ENCODE measurements at regions not wholly inside any gene's neighbourhood (a gene's known extent, or its start where the extent isn't known, plus 50 kb on each side); places are given as distances from the start of the nearest gene placed in this dataset.
"Not testable (repeated sequence)": the region's sequence is repeated elsewhere in the genome, so short reads cannot be mapped to it uniquely, and the experiment has no call there.

DNA sequence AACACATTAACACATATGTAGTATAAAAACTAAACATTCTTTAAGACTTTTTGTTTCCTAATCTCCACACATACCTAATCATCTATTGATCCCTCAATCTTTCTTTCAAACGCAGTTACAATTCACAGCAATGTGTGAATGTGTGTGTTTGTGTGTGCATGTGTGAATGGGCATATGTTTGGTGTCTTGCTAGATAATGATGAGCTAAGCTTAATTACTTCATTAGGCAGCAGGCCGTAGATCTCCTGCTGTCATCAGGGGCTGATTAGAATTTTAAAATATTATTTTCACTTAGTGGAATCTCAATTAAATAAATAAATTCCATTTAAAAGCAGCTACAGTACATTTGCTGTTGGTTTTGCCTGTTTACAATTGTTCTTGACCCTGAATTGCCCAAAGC lies 187.8 kb upstream of the LHX8 start:
- DNase-seq: no peak

DNA sequence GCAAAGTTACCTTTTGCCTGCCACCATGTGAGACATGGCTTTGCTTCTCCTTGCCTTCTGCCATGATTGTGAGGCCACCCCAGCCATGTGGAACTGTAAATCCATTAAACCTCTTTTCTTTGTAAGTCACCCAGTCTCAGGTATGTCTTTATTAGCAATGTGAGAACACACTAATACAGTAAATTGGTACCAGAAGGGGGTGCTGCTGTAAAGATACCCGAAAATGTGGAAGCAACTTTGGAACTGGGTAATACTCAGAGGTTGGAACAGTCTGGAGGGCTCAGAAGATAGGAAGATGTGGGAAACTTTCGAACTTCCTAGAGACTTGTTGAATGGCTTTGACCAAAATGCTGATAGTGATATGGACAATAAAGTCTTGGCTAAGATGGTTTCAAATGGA lies 184.8 kb upstream of the LHX8 start:
- DNase-seq: not testable (repeated sequence)

DNA sequence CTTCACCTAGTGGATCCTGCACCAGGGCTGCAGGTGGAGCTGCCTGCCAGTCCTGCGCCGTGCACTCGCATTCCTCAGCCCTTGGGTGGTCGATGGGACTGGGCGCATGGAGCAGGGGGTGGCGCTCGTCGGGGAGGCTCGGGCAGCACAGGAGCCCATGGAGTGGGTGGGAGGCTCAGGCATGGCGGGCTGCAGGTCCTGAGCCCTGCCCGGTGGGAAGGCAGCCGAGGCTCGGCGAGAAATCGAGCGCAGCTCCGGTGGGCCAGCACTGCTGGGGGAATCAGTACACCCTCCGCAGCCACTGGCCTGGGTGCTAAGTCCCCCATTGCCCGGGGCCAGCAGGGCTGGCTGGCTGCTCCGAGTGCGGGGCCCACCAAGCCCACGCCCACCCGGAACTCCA lies 182.2 kb upstream of the LHX8 start:
- not testable (repeated sequence) for DNase-seq

DNA sequence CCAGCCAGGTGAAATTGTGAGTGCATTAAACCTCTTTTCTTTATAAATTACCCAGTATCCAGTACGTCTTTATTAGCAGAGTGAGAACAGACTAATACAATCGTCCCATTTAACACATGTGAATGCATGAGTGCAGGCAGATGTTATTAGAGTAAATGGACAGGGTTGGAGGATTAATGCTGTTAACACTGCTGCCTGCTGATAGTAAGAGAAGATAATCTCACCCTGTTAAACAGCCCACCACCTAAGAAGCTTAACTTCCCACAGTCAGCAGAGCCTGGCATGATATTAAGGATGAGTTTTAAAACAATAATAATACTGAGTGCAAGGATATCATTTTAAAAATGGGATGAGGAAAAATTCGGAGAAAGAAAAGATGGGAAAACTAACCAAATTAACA lies 181.4 kb upstream of the LHX8 start:
- no peak for DNase-seq

DNA sequence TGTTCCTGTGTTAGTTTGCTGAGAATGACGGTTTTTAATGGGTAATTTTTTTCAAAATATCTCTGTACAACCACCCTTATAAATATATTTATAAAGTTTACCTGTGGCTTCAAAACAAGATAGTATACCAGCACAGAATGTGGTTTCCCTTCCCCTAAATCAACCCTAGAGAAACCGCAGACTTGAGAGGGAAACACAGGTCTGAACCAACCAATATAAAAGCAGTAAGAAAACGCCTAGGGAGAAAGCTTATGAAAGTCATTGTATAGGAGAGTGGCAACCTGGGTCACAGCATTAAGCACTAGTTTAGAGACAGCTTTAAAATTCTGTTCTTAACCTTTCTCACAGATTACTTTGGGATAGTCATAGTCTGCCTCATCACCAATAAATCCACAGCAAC lies 180.6 kb upstream of the LHX8 start:
- no peak for DNase-seq

DNA sequence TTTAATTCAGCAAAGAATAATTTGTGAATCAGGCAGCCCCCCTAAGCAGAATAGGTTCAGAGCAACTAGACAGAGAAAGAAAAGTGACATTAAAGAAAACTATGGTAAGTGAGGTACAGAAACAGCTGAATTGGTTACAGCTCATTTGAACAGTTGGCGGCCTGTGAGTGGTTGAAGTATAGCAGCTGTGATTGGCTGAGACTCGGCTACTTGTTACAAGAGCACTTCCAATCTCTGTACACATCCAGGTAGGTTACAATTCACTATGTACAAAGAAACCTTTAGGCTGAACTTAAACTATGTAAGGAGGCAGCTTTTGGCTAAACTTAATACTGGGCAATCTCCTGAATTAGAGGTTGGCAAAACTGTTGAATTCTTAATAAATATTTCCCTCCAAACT lies 171.1 kb upstream of the LHX8 start:
- no peak for DNase-seq

DNA sequence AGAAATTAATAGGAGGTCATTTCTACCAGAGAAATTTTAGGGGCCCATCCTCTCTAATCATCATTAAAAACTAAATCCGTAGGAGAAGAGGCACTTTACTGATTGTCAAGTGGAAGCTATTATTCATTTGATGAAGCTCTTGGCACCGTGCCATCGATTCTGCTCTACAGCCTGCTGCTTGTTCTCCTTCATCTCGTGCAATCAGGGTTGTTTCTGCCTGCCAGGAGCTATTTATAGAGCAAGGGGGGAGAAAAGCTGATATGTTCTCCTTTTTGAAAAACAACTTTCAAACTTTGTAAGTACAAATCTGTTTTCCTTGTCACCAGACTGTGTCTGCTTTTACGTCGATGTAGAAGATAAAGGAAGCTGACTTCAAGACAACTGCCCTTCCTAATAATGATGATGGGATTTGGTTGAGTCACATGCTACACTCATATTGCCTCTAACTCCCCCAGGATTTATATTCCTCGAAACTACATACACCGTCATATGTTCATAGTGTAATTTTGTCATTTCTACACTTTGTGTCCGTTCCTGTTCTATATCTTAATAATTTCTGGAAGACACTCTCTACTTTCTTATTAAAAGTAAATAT lies 169.6 kb upstream of the LHX8 start:
- DNase-seq: peak; percentile 57

DNA sequence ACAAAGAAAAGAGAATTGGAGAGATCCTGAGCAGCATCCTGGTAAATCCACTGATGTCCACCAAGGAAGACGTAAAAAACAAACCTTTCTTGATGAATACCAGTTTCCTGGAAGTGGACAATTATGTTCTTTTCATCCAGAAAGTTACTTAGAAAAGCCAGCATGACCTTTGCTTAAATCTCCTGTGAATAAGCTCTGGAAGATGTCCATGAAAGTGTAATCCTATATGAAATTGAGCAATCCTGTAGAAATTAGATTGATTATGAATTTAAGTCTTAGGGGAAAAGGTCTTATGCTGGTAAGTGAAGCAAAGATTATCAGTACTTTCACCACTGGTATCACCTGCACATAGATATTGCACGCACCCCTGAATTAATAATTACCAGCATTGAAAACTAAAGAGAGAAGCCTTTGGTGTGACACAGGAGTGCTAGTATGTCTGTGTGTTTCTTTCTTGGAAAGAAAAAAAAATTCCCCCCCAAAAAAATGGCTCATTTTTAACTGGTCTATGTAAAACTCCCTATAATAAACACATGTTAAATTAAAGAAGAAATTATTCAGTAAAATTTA lies 164.5 kb upstream of the LHX8 start:
- no peak for DNase-seq

DNA sequence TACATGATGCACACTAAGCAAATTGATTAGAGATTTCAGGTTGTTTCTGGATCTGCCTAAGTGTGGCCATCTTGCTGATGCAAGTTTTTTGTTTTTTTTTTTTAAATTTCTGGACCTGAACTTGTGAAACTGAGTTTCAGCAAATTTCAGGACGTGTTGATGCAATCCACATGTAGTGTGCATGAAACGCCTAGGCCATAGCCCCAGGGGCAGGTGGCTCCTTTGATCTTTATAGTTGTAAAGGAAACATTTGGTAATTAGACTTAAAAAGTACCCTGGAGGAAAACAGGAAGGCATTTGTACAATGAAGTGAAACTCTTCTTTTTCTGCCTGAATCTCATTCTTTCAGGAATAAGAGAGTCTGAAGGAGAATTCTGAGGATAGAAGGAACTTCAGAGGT lies 162.2 kb upstream of the LHX8 start:
- no peak for DNase-seq

DNA sequence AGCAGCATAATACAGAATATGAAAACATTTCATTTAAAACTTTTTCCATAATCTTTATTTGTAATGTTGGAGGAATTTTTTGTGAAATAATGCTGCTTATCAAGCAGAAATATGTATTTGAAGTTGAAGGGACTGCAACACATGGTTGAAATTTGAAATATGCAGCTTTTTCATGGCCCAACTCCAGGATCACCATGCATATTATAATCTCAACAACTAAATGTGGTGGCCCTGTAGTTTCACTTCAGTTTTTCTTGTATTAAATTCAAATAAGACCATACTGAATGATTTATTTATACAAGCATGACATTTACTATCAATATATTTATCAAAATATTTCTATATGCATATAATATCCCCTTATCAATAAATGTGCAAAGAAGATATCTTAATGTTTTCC lies 157.7 kb upstream of the LHX8 start:
- no peak for DNase-seq

DNA sequence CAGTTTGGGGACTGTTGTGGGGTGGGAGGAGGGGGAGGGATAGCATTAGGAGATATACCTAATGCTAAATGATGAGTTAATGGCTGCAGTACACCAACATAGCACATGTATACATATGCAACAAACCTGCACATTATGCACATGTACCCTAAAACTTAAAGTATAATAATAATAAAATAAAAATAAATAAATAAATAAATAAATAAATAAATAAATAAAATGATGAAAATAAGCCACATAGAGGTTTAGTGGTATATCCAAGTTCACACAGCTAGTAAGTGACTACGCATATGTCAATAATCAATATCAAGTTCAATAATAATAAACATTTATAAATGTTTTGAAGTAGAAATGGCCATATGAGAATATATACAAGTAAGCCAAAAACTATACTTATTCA lies 141.7 kb upstream of the LHX8 start:
- not testable (repeated sequence) for DNase-seq

DNA sequence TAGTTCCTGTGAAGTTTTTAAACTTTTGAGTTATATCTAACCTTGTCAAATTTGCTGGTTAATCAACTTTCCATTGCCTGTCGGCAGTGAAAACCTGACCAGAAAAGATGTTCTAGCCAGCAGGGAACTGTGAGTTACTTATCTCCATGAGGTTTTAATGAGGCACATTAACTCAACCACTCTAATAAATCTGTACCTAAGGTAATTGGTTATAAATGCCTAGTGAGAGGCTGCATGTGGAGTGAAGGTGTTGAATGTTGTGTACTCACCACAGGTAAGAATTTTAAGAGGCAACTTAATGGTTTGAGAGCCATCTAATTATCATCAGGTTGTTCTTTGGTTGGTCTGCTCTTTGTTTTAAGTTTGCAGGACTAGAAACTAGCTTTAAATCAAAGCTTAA lies 138.4 kb upstream of the LHX8 start:
- DNase-seq: no peak

DNA sequence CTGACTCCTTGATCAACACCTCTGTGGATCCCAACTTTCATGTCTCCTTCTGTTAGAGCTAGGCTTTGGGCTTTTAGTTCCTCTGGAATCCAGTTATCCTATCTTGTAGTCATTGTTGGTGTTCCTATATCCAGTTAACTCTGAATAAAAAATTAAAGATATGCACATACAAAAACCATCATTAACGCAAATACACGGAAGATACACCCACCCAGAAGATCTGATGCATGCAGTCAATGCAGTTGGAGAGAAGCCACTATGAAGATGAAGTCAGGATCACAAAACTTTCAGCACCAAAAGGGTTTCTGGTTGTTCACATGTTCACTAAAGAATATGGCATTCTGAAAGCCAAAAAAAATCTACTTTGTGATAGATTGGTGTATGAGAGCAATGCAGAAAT lies 123.6 kb upstream of the LHX8 start:
- no peak for DNase-seq

DNA sequence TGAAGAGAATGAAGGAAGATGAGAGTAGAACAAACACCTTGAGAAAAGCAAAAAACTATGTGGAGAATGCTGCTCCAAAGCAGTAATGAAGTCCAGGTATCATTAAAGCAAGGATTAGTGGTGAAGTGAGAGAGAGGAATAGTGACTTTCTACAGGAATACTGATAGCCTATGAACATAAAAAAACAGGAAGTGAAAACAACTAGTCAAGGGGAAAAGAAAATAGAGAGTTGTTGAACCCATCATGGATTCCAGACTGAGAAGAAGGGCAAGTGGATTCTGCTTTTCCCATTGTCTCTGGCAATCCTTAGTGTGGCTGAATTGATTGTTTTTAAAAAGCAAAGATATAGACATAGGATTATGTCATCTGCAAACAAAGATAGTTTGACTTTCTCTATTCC lies 119.9 kb upstream of the LHX8 start:
- DNase-seq: no peak

DNA sequence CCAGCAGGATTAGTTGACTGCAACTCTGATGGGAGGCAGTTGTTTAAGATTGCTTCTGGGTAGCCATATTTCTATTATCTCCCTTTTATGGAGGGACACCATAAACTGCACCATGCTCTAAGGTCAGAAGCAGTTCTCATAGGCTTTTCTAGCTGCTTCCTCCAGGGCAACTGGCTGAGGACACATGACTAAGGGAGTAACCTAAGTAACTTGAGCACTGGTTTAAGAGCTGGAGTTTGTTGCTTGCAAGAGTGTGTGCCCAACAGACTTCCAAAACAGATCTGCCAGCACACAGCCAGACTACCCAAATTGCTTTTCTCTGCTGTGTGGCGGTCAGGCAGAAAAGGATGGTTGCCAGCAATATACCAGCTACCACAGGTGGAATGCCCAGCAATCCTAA lies 111.2 kb upstream of the LHX8 start:
- DNase-seq: no peak

DNA sequence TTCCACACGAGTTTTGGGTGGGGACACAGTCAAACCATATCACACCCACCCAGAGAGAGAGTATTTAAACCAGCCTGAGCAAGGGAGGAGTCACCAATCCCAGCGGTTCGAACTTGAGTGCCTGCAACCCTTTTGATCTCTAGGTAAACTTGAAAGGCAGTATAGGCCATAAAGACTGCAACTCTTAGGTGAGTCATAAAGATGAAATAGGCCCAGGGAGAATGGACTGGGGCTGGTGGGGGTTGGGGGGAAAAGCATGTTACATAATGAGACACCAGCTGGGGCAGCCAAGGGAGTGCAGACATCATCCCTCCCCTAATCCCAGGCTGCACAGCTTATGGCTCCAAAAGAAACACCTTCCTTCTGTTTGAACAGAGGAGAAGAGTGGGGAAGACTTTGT lies 99.8 kb upstream of the LHX8 start:
- no peak for DNase-seq

DNA sequence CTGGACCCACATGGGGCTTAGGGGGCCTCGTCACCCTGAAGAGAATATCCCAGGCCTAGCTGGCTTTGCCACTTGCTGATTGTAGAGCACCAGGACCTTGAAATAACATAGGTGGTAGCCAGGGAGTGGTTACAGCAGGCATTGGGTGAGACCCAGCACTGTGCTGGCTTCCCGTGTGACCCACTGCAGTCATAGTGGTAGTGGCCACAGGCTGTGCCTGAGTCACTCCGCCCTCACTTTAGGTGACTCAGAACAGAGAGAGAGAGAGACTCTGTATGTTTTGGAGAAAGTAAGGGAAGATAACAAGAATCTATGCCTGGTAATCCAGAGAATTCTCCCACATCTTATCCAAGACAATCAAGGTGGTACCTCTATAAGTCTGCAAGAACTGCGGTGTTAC lies 98.7 kb upstream of the LHX8 start:
- no peak for DNase-seq

DNA sequence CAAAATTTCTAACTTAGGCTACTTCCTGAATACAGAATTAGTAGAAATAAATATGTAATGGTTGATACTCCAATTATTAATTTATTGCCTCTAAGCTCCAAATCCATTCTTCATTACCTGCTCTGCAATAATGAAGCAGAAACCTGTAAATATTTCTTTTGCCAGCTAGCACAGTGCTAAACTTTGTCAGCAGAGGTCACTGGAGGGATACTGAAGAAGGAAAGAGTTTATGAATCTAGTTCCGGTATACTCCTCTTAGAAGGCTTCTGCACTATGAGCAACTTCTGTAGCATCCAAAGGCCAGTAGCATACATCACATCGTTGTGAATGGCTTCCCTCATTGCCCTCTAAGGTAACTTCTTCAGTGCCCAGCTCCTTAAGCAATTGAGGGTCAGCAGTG lies 81.0 kb upstream of the LHX8 start:
- DNase-seq: no peak

DNA sequence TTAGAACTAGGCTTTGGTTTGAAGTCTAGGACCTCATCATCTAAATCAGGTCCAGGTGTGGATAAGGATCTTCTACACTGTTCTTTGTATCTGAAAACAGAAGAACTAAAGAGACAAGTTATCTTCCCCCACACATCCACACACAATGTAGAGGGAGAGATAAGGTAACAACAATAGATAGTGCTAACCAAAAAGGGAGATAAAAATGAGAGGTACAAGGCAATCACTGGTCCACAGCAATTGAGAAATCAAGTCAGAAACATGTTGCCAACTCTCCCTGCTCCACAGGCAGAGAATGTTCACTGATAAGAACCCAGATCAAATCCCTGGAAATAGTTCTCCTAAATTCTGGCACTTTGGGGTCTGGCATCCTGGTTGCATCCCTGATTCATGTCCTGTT lies 75.8 kb upstream of the LHX8 start:
- DNase-seq: no peak

DNA sequence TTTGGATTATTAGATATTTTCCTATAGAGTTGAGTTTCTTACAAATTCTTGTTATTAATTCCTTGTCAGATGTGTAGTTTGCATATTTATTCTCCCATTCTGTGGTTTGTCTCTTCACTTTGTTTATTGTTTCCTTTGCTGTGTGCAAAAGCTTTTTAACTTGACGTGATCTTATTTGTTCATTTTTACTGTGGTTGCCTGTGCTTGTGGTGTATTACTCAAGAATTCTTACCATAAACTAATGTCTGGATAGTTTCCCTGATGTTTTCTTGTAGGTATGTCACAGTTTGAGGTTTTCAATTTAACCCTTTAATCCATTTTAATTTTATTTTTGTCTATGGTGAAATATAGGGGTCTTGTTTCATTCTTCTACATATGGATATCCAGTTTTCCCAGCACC lies 72.1 kb upstream of the LHX8 start:
- no peak for DNase-seq

DNA sequence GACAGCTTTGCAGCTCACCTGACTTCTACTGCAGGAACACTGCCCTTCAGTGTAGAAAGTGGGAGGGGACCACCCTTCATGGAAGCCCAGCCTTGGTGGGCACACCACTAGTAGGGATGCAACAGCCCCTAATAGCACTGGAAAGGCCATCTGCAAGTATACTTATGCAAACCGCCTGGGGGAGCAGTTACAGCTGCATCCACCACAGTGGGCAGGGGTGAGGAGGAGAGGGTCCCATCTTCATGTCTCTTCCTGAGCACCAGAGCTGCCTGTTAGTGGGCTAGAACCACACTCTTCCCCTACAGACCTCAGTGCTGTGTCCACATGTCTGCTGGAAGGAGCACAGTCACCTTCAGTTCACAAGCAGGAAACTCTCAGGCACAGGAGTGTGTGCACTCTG lies 66.2 kb upstream of the LHX8 start:
- DNase-seq: no peak

DNA sequence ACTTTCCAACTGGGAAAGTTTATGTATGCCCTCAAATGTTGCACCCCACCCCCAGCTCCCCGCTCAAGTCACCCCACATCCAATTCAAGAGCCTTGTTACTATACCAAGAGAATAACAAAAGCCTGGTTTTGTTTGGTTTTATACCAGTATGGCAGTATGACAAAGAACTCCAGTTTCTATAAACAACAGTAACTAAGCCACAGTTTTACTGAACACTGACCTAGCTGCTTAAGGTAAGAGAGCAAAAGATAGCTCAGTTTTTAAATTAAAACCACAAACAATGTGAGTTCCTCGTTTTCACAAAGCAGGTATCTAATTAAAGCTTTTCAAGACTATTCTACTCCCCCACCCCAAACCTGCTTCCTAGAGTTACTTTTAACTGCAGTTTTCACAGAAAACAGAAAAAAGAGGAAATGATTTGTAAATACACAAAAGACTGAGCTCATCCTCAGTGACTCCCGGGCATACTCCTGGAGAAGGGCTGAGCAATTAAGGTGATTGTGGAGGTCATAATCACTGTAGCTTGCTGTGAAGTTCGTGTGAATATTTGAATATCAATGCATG lies 59.3 kb upstream of the LHX8 start:
- DNase-seq: no peak

DNA sequence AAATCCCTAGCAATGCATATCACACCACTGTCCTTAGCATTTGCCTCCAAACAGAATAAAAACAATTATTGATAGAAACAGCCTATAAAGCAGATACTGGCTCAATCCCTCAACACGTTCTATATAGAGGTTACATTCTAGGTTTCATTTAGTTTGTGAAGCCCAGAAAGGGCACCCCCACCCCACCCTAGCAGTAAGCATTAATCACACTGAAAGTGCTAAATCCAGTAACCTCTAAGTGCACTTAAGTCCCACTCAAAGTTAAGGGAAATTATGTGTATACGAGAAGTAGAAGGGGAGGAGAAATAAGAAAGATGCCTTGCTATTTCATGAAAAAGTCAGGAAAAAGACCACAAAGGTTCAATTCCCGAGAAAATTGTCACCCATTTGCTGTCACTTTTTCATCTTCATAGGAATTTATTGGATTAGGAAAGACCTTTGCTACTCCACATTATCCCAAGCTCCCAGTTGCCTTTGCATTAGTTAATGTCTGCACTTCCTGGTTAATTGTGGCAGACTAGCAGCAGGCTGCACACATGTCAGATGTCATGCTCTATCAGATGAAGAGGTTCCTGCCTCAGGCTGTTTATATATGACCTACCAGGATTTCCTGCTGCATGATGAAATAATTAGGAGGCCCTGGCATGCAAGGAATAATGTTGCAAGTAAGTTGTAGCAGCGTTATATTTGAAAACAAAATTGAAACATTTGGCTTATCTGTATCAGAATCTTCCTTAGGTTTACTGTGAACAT lies 54.5 kb upstream of the LHX8 start:
- no peak for DNase-seq

DNA sequence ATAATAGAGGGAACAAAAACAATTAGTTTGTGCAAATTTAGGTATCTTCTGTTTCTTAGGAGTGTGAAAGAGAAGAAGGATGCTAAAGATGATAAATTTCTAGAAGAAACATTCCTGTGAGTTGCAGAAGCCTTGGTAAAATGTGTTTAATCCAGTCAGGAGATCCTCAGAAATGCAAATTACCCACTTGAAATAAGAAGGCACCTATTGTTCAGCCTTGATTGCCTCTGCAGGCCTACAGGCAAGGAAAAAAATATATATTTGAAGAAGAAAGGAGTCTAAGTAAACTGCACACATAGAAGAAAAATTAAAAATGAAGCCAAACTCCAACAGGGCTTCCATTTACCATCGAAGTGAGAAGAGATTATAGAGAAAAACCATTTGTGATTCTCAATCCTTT lies 51.0 kb upstream of the LHX8 start:
- no peak for DNase-seq

All from retina (tissue), 1 donor.